ENCODE measurements at regions not wholly inside any gene's neighbourhood (a gene's known extent, or its start where the extent isn't known, plus 50 kb on each side); places are given as distances from the start of the nearest gene placed in this dataset.

DNA sequence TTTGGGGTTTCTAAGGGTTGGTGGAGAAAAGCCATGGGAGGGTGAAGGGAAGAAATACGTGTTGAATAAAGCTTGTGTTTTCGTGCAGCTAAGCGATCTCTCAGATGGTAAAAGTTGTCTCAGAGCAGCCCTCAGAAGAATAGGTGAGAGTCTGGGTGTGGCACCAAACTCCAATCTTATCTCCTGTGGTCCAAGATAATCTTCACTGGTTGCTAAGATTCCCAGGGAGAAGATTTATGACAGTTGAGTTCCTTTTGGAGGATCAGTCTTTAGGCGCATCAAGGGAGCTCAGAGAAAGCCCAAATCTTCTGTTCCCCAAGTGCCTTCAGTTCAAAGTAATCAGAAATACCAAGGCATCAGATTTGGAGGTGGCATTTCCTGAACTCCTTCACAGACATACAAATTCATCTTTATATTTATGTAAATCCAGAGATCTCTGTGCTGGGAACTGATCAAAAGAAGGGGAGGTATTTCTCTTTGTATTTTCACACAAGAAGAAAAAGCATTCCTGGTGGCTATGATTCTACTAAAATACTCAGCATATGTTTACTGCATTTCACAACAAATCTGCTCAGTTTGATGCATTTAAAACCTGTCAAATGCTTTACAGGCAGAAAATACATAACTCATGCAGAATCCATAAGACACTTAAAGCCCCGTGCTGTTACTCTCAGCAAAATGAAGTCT is 102.9 kb downstream of the ABCC12 start:
- H3K9me3 ChIP-seq (ENCODE audit: control insufficient read depth, insufficient read depth, low read depth, low read length): no peaks in the 10 kb centered on the region
- H3K27me3 ChIP-seq (ENCODE audit: control insufficient read depth, insufficient read depth, low read length): peaks cover 3% of the 10 kb centered on the region
- no peaks in the 10 kb centered on the region for H4K20me1 ChIP-seq (ENCODE audit: control insufficient read depth, extremely low read depth, insufficient read depth, low read length)
- H3K79me2 ChIP-seq (ENCODE audit: control insufficient read depth, insufficient read depth, low read length): no peaks in the 10 kb centered on the region
- H3K4me2 ChIP-seq (ENCODE audit: extremely low read depth, insufficient read depth, low read length): no peak overlapping the region
- H3K27ac ChIP-seq (ENCODE audit: insufficient read depth, low read length): no peak overlapping the region
- no peak for DNase-seq (ENCODE audit: low read depth in 2 of 2)
- no peak for TF ChIP-seq EZH2 (IDR thresholded peaks at IDR 0.05; ENCODE audit: low read length, missing control alignments)
- TF ChIP-seq, protein P1, sequence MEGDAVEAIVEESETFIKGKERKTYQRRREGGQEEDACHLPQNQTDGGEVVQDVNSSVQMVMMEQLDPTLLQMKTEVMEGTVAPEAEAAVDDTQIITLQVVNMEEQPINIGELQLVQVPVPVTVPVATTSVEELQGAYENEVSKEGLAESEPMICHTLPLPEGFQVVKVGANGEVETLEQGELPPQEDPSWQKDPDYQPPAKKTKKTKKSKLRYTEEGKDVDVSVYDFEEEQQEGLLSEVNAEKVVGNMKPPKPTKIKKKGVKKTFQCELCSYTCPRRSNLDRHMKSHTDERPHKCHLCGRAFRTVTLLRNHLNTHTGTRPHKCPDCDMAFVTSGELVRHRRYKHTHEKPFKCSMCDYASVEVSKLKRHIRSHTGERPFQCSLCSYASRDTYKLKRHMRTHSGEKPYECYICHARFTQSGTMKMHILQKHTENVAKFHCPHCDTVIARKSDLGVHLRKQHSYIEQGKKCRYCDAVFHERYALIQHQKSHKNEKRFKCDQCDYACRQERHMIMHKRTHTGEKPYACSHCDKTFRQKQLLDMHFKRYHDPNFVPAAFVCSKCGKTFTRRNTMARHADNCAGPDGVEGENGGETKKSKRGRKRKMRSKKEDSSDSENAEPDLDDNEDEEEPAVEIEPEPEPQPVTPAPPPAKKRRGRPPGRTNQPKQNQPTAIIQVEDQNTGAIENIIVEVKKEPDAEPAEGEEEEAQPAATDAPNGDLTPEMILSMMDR (conservative IDR thresholded peaks at IDR 0.05 in 1 of 2, IDR thresholded peaks at IDR 0.05 in 1 of 2; ENCODE audit: low read depth in 1 of 2, low read length in 2 of 2): no peak
- H3K4me1 ChIP-seq (ENCODE audit: control insufficient read depth, extremely low read depth, insufficient read depth, low read length): no peaks in the 10 kb centered on the region
- H2AFZ ChIP-seq (ENCODE audit: low read length): no peak overlapping the region
- H3K36me3 ChIP-seq (ENCODE audit: control insufficient read depth, insufficient read depth, low read length): no peaks in the 10 kb centered on the region
- H3K9ac ChIP-seq (ENCODE audit: insufficient read depth, low read length): no peak overlapping the region
- H3K4me3 ChIP-seq (replicated peaks in 1 of 4; ENCODE audit: control extremely low read depth in 1 of 4, insufficient read depth in 1 of 4, low read depth in 3 of 4, low read length in 4 of 4): no peak overlapping the region

DNA sequence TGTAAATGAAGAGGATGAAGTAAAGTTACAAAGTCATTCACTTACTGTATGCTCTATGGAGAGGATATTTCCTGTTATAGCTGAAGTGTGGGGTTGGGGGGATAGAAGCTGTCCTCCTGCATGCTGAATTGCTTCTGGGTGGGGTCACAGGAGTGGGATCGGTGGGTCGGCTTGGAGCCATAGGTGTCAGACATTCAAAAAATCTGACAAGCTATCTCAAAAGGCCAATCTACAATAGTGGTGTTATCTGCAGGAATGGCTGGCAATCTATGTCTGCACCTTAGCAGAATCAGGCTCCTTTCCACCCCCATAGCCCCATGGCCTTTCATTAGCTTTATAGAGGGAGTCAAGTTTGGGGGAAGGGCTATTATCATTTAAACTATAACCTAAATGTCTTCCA is 104.9 kb downstream of the ABCC12 start:
- TF ChIP-seq EZH2 (IDR thresholded peaks at IDR 0.05; ENCODE audit: low read length, missing control alignments): no peak
- TF ChIP-seq, protein P1 (conservative IDR thresholded peaks at IDR 0.05 in 1 of 2, IDR thresholded peaks at IDR 0.05 in 1 of 2; ENCODE audit: low read depth in 1 of 2, low read length in 2 of 2): no peak
- Histone ChIP-seq H3K27me3 (ENCODE audit: control insufficient read depth, insufficient read depth, low read length) (peaks cover 3% of the 10 kb centered on the region), H3K9me3 (ENCODE audit: control insufficient read depth, insufficient read depth, low read depth, low read length) (no peaks in the 10 kb centered on the region), H2AFZ (ENCODE audit: low read length) (no peak overlapping the region), H3K36me3 (ENCODE audit: control insufficient read depth, insufficient read depth, low read length) (no peaks in the 10 kb centered on the region), H3K4me1 (ENCODE audit: control insufficient read depth, extremely low read depth, insufficient read depth, low read length) (no peaks in the 10 kb centered on the region), H3K27ac (ENCODE audit: insufficient read depth, low read length) (no peak overlapping the region), H3K9ac (ENCODE audit: insufficient read depth, low read length) (no peak overlapping the region), H3K4me3 (replicated peaks in 1 of 4; ENCODE audit: control extremely low read depth in 1 of 4, insufficient read depth in 1 of 4, low read depth in 3 of 4, low read length in 4 of 4) (no peak overlapping the region), H4K20me1 (ENCODE audit: control insufficient read depth, extremely low read depth, insufficient read depth, low read length) (no peaks in the 10 kb centered on the region), H3K4me2 (ENCODE audit: extremely low read depth, insufficient read depth, low read length) (no peak overlapping the region), H3K79me2 (ENCODE audit: control insufficient read depth, insufficient read depth, low read length) (no peaks in the 10 kb centered on the region)
- no peak for DNase-seq (ENCODE audit: low read depth in 2 of 2)

DNA sequence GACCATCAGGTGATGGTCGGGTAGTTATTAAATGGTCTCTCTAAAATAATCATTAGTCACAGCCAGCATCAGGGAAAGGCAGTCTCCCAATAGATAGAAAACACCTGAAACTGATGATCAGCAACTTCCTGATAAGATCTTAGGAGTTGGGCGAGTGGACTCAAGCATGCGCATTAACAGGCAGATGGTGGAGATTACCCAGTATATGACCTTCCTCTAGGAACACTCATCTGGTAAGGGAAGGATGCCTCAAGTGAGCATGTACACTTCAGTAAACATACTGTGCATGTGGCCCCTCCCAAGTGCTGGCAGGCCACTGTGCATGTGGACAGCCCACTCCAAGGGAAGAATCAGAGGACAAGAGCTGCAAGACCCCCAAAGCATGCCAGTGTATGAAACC is 105.9 kb downstream of the ABCC12 start:
- H4K20me1 ChIP-seq (ENCODE audit: control insufficient read depth, extremely low read depth, insufficient read depth, low read length): no peaks in the 10 kb centered on the region
- no peak for DNase-seq (ENCODE audit: low read depth in 2 of 2)
- H3K27me3 ChIP-seq (ENCODE audit: control insufficient read depth, insufficient read depth, low read length): peaks cover 3% of the 10 kb centered on the region
- H3K9ac ChIP-seq (ENCODE audit: insufficient read depth, low read length): no peak overlapping the region
- H3K9me3 ChIP-seq (ENCODE audit: control insufficient read depth, insufficient read depth, low read depth, low read length): no peaks in the 10 kb centered on the region
- H3K4me1 ChIP-seq (ENCODE audit: control insufficient read depth, extremely low read depth, insufficient read depth, low read length): no peaks in the 10 kb centered on the region
- no peaks in the 10 kb centered on the region for H3K36me3 ChIP-seq (ENCODE audit: control insufficient read depth, insufficient read depth, low read length)
- TF ChIP-seq, protein P1 (conservative IDR thresholded peaks at IDR 0.05 in 1 of 2, IDR thresholded peaks at IDR 0.05 in 1 of 2; ENCODE audit: low read depth in 1 of 2, low read length in 2 of 2): no peak
- no peak for TF ChIP-seq EZH2 (IDR thresholded peaks at IDR 0.05; ENCODE audit: low read length, missing control alignments)
- H2AFZ ChIP-seq (ENCODE audit: low read length): no peak overlapping the region
- H3K4me2 ChIP-seq (ENCODE audit: extremely low read depth, insufficient read depth, low read length): no peak overlapping the region
- H3K79me2 ChIP-seq (ENCODE audit: control insufficient read depth, insufficient read depth, low read length): no peaks in the 10 kb centered on the region
- H3K27ac ChIP-seq (ENCODE audit: insufficient read depth, low read length): no peak overlapping the region
- H3K4me3 ChIP-seq (replicated peaks in 1 of 4; ENCODE audit: control extremely low read depth in 1 of 4, insufficient read depth in 1 of 4, low read depth in 3 of 4, low read length in 4 of 4): no peak overlapping the region

Data from fibroblast of lung (primary cell).